ENCODE measurements at regions not wholly inside any gene's neighbourhood (a gene's known extent, or its start where the extent isn't known, plus 50 kb on each side); places are given as distances from the start of the nearest gene placed in this dataset.
"Not testable (repeated sequence)": the region's sequence is repeated elsewhere in the genome, so short reads cannot be mapped to it uniquely, and the experiment has no call there.

DNA sequence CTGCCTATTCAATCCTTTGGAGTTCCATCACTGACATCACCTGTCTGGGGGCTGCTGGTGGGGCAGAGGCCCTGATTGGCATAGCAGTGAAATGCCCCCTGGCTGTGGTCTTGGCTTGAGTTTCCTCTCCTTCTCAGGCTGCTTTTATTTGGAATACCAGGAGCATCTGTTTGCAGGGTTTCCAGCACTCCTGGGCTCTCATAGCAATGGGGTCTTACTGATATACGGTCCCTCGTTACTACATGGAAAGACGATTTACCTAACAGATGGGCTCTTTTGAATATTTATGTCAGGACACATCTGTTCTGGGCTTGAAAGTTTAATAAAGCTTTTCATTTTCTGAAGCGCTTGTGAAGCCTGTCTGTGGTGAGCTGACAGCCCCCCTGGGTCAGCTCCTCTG is 230.3 kb downstream of the SLC4A3 start:
- DNase-seq: no peak
- peaks cover 6% of the 10 kb centered on the region for H3K27me3 Mint-ChIP-seq
- no peaks in the 10 kb centered on the region for H3K9me3 Mint-ChIP-seq
- no peak overlapping the region for H3K27ac Mint-ChIP-seq
- no peaks in the 10 kb centered on the region for H3K4me1 Mint-ChIP-seq (ENCODE audit: low read depth)
- H3K36me3 Mint-ChIP-seq (ENCODE audit: low read depth): no peaks in the 10 kb centered on the region
- H3K4me3 Mint-ChIP-seq: no peak overlapping the region

DNA sequence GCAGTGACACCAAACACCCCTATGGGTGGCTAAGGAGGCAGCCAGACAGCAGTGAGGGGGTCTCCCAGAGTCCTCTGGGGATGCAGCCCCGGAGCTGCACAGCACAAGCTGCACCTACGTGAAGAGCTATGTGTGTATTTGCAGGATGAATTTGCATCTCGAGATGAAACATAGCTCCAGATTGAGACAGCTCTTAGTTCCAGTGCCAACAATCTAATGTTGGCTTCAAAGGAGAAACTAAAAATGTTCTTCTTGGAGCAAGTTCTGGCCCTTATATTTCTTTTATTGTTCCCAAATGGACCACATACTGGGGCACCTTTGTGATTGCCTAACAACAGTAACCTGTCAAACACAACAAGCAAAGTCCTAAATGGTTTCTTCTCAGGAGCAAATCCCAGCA is 233.9 kb downstream of the SLC4A3 start:
- no peak for DNase-seq
- Mint-ChIP-seq H3K4me3 (no peak overlapping the region), H3K36me3 (ENCODE audit: low read depth) (no peaks in the 10 kb centered on the region), H3K27me3 (peaks cover 3% of the 10 kb centered on the region), H3K9me3 (no peaks in the 10 kb centered on the region), H3K27ac (no peak overlapping the region), H3K4me1 (ENCODE audit: low read depth) (no peaks in the 10 kb centered on the region)

DNA sequence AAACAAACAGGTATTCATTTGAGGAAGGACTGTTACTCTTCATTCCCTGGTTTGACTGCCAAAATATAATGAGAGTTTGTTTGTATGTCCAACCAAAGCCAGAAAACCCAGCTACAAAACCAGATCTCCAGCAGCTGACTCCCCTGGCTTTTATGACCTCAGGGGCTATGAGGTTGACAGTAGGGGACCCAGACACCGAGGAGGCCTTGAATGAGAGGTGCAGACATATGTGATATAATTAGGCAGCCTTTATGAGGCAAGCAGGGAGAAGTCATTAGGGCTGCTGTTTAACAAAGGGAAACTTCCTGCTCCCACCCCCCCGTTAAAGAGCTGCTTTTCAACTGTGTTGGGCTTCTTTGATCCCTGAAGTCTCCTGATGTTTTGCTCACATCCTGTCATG is 236.7 kb downstream of the SLC4A3 start:
- H3K36me3 Mint-ChIP-seq (ENCODE audit: low read depth): no peaks in the 10 kb centered on the region
- H3K4me1 Mint-ChIP-seq (ENCODE audit: low read depth): no peaks in the 10 kb centered on the region
- no peak overlapping the region for H3K27ac Mint-ChIP-seq
- no peaks in the 10 kb centered on the region for H3K9me3 Mint-ChIP-seq
- no peak overlapping the region for H3K4me3 Mint-ChIP-seq
- no peaks in the 10 kb centered on the region for H3K27me3 Mint-ChIP-seq
- no peak for DNase-seq

GRCh38 chr2:219868635-219869034 is 241.2 kb downstream of the SLC4A3 start:
- Mint-ChIP-seq H3K27me3 (no peaks in the 10 kb centered on the region), H3K9me3 (no peaks in the 10 kb centered on the region), H3K27ac (no peak overlapping the region), H3K36me3 (ENCODE audit: low read depth) (no peaks in the 10 kb centered on the region), H3K4me3 (no peak overlapping the region), H3K4me1 (ENCODE audit: low read depth) (no peaks in the 10 kb centered on the region)
- DNase-seq: no peak

DNA sequence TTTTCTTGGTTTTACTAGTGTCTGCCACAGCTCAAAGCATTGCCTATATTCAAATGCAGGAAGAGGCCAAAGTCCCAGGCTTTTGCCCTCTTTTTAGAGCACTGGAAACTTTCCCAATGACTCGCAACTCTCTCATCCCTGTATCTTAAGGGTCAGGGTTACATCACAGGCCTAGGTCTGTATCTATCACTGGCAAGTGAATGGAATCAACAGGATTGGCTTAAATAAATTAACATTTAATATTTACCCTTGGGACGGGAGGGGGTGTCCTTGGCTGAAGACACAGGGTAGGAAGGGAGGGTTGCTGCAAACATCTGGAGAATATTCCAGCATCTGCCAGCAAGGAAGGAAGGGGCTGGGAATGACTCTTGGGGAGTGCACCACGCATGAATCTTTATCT is 242.6 kb downstream of the SLC4A3 start:
- H3K27ac Mint-ChIP-seq: no peak overlapping the region

DNA sequence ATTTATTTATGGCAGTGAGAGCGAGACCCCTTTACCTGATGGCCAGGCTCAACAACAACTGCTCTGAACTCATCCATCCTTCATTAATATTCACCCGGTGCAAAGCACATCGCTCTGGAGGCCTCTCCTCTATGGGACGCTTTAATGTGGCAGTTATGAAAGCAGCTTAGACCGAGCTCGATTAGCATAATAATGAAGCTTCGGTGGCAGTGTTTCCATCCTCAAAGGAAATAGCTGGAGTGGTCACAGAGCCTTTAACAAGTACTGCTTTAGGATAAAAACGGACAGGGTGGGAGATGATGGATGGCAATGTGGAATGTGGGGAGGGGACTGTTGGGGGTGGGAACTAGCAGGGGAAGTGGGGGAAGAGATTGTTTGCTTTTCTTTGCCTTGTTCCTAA is 243.9 kb downstream of the SLC4A3 start:
- DNase-seq: no peak
- Mint-ChIP-seq H3K4me1 (ENCODE audit: low read depth) (no peaks in the 10 kb centered on the region), H3K27ac (no peak overlapping the region), H3K9me3 (no peaks in the 10 kb centered on the region), H3K27me3 (no peaks in the 10 kb centered on the region), H3K4me3 (no peak overlapping the region), H3K36me3 (ENCODE audit: low read depth) (no peaks in the 10 kb centered on the region)

More for the DNA sequence above, 242.6 kb downstream of the SLC4A3 start:
- H3K27me3 Mint-ChIP-seq: no peaks in the 10 kb centered on the region
- no peaks in the 10 kb centered on the region for H3K36me3 Mint-ChIP-seq (ENCODE audit: low read depth)
- no peaks in the 10 kb centered on the region for H3K4me1 Mint-ChIP-seq (ENCODE audit: low read depth)
- H3K9me3 Mint-ChIP-seq: no peaks in the 10 kb centered on the region
- no peak overlapping the region for H3K4me3 Mint-ChIP-seq
- no peak for DNase-seq

DNA sequence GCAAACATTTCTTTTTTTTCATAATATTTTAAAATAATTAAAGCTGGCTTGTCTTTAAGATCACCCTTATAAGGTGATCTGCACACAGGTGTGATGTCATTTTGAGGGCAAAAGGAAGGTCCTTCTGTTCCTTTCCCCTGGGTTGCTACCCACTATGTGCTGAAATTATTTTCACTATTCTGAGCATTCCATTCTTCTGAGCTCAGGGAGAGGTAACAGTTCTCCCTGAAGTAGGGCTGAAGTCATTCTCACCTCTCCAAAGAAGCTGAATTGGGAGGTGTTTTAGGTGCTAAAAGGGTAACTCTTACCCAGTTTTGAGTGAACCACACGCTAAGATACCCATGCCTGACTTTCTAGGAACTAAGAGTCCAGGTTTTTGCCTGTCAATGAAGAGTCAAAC is 247.6 kb downstream of the SLC4A3 start:
- no peaks in the 10 kb centered on the region for H3K36me3 Mint-ChIP-seq (ENCODE audit: low read depth)
- no peaks in the 10 kb centered on the region for H3K9me3 Mint-ChIP-seq
- no peaks in the 10 kb centered on the region for H3K27me3 Mint-ChIP-seq
- H3K4me1 Mint-ChIP-seq (ENCODE audit: low read depth): no peaks in the 10 kb centered on the region
- H3K4me3 Mint-ChIP-seq: no peak overlapping the region
- no peak overlapping the region for H3K27ac Mint-ChIP-seq
- no peak for DNase-seq

DNA sequence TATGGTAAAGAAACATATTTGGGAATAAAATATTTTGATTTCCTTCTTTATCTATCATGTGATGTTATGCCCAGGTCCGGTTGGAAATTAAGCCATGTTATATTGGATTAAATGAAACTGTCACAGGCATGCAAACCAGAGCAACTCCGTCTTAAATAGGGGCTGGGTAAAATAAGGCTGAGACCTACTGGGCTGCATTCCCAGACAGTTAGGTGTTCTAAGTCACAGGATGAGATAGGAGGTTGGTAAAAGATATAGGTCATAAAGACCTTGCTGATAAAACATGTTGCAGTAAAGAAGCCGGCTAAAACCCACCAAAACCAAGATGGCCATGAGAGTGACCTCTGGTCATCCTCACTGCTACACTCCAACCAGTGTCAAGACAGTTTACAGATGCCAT is 248.6 kb downstream of the SLC4A3 start:
- not testable (repeated sequence) for H3K9me3 Mint-ChIP-seq; H3K4me3 Mint-ChIP-seq; H3K36me3 Mint-ChIP-seq (ENCODE audit: low read depth); DNase-seq; H3K27me3 Mint-ChIP-seq; H3K4me1 Mint-ChIP-seq (ENCODE audit: low read depth); H3K27ac Mint-ChIP-seq

DNA sequence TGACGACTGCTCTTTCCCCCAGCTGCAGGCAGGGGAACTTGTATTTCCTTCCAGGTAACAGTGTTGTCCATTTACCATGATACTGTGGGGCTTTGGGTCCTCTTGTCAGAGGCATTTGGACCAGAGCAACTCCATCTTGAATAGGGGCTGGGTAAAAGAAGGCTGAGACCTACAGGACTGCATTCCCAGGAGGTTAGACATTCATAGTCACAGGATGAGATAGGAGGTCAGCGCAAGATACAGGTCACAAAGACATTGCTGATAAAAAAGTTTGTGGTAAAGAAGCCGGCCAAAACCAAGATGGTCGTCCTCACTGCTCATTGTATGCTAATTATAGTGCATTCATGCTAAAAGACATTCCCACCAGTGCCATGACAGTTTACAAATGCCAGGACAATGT is 249.5 kb downstream of the SLC4A3 start:
- no peak overlapping the region for H3K27ac Mint-ChIP-seq
- no peak overlapping the region for H3K4me3 Mint-ChIP-seq
- no peaks in the 10 kb centered on the region for H3K36me3 Mint-ChIP-seq (ENCODE audit: low read depth)
- no peaks in the 10 kb centered on the region for H3K4me1 Mint-ChIP-seq (ENCODE audit: low read depth)
- H3K9me3 Mint-ChIP-seq: no peaks in the 10 kb centered on the region
- no peak for DNase-seq
- no peaks in the 10 kb centered on the region for H3K27me3 Mint-ChIP-seq

- H3K9me3 Mint-ChIP-seq: no peaks in the 10 kb centered on the region
- no peaks in the 10 kb centered on the region for H3K4me1 Mint-ChIP-seq (ENCODE audit: low read depth)
- H3K36me3 Mint-ChIP-seq (ENCODE audit: low read depth): no peaks in the 10 kb centered on the region
- H3K27me3 Mint-ChIP-seq: no peaks in the 10 kb centered on the region
- DNase-seq: no peak
- no peak overlapping the region for H3K27ac Mint-ChIP-seq
- no peak overlapping the region for H3K4me3 Mint-ChIP-seq
Observed at GRCh38 chr2:219877728-219878127, 250.3 kb downstream of the SLC4A3 start.

- H3K9me3 Mint-ChIP-seq: no peaks in the 10 kb centered on the region
- no peaks in the 10 kb centered on the region for H3K27me3 Mint-ChIP-seq
- no peaks in the 10 kb centered on the region for H3K4me1 Mint-ChIP-seq (ENCODE audit: low read depth)
- DNase-seq: no peak
- no peak overlapping the region for H3K4me3 Mint-ChIP-seq
- H3K27ac Mint-ChIP-seq: no peak overlapping the region
- H3K36me3 Mint-ChIP-seq (ENCODE audit: low read depth): no peaks in the 10 kb centered on the region
Observed at GRCh38 chr2:219878516-219878915, 251.1 kb downstream of the SLC4A3 start.

GRCh38 chr2:219881851-219882250 is 254.4 kb downstream of the SLC4A3 start:
- no peaks in the 10 kb centered on the region for H3K4me1 Mint-ChIP-seq (ENCODE audit: low read depth)
- no peak for DNase-seq
- H3K36me3 Mint-ChIP-seq (ENCODE audit: low read depth): no peaks in the 10 kb centered on the region
- H3K9me3 Mint-ChIP-seq: no peaks in the 10 kb centered on the region
- peaks cover 11% of the 10 kb centered on the region for H3K27me3 Mint-ChIP-seq
- H3K4me3 Mint-ChIP-seq: no peak overlapping the region
- H3K27ac Mint-ChIP-seq: no peak overlapping the region

- no peaks in the 10 kb centered on the region for H3K36me3 Mint-ChIP-seq (ENCODE audit: low read depth)
- no peak overlapping the region for H3K4me3 Mint-ChIP-seq
- H3K27ac Mint-ChIP-seq: no peak overlapping the region
- peaks cover 13% of the 10 kb centered on the region for H3K27me3 Mint-ChIP-seq
- no peaks in the 10 kb centered on the region for H3K9me3 Mint-ChIP-seq
- no peak for DNase-seq
- H3K4me1 Mint-ChIP-seq (ENCODE audit: low read depth): no peaks in the 10 kb centered on the region
Observed at GRCh38 chr2:219886615-219887014, 259.2 kb downstream of the SLC4A3 start.

- Mint-ChIP-seq H3K4me1 (ENCODE audit: low read depth) (no peaks in the 10 kb centered on the region), H3K9me3 (no peaks in the 10 kb centered on the region), H3K4me3 (no peak overlapping the region), H3K27ac (no peak overlapping the region), H3K36me3 (ENCODE audit: low read depth) (no peaks in the 10 kb centered on the region), H3K27me3 (peaks cover 13% of the 10 kb centered on the region)
- DNase-seq: no peak
Observed at GRCh38 chr2:219887870-219888269, 260.4 kb downstream of the SLC4A3 start.

GRCh38 chr2:219893541-219893940 is 266.1 kb downstream of the SLC4A3 start:
- no peak for DNase-seq
- Mint-ChIP-seq H3K4me3 (no peak overlapping the region), H3K36me3 (ENCODE audit: low read depth) (no peaks in the 10 kb centered on the region), H3K4me1 (ENCODE audit: low read depth) (no peaks in the 10 kb centered on the region), H3K27ac (no peak overlapping the region), H3K27me3 (no peaks in the 10 kb centered on the region), H3K9me3 (no peaks in the 10 kb centered on the region)

GRCh38 chr2:219897456-219897855 is 270.0 kb downstream of the SLC4A3 start:
- Mint-ChIP-seq H3K36me3 (ENCODE audit: low read depth) (no peaks in the 10 kb centered on the region), H3K4me1 (ENCODE audit: low read depth) (no peaks in the 10 kb centered on the region)
- no peak for DNase-seq

More at GRCh38 chr2:219897456-219897855, 270.0 kb downstream of the SLC4A3 start:
- H3K27me3 Mint-ChIP-seq: peaks cover 3% of the 10 kb centered on the region
- no peaks in the 10 kb centered on the region for H3K9me3 Mint-ChIP-seq
- no peak overlapping the region for H3K4me3 Mint-ChIP-seq
- no peak overlapping the region for H3K27ac Mint-ChIP-seq

Measured in activated T-cell treated with anti-CD3 and anti-CD28 coated beads, Interleukin-2, amount 50 U/mL, for 24 hours (primary cell).